MM.1S (cell line): ENCODE measurements at regions not wholly inside any gene's neighbourhood (a gene's known extent, or its start where the extent isn't known, plus 50 kb on each side); places are given as distances from the start of the nearest gene placed in this dataset.
"Not testable (repeated sequence)": the region's sequence is repeated elsewhere in the genome, so short reads cannot be mapped to it uniquely, and the experiment has no call there.

Experiments used
- EZH2 ChIP-seq: fragments of 300-600 bp; sonication (generic); optimal IDR thresholded peaks from 2 replicates; pipeline ENCODE3; 2017; ENCODE audit warnings: low read depth, mild to moderate bottlenecking, antibody characterized with exemption, low read length, mixed read lengths
- TF ChIP-seq, protein P1 (sequence below): fragments of 300-600 bp; sonication (generic); IDR thresholded peaks from 2 replicates; pipeline ENCODE4 v1.5.1; 2016; ENCODE audit warnings: antibody characterized with exemption, low read length, mixed read lengths

DNA sequence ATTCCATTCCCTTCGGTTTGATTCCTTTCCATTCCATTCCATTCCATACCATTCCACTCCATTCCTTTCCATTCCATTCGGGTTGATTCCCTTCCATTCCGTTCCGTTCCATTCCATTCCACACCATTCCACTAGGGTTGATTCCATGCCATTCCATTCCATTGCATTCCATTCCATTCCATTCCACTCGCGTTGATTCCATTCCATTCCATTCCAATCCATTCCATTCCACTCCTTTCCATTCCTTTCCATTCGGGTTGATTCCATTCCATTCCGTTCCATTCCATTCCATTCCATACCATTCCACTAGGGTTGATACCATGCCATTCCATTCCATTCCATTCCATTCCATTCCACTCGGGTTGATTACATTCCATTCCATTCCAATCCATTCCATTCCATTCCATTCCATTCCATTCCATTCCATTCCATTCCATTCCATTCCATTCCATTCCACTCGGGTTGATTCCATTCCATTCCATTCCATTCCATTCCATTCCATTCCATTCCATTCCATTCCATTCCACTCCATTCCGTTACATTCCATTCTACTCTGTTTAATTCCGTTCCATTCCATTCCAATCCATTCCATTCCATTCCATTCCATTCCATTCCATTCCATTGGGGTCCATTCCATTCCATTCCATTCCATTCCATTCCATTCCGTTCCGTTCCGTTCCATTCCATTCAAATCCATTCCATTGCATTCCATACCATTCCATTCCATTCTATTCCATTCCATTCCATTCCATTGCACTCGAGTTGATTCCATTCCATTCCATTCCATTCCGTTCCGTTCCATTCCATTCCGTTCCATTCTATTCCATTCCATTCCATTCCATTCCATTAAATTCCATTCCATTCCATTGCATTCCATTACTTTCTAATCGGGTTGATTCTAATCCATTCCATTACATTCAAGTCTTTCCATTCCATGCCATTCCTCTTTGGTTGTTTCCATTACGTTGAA lies 163.2 kb downstream of the CWH43 start:
- TF ChIP-seq EZH2 = not testable (repeated sequence)
- TF ChIP-seq, protein P1, sequence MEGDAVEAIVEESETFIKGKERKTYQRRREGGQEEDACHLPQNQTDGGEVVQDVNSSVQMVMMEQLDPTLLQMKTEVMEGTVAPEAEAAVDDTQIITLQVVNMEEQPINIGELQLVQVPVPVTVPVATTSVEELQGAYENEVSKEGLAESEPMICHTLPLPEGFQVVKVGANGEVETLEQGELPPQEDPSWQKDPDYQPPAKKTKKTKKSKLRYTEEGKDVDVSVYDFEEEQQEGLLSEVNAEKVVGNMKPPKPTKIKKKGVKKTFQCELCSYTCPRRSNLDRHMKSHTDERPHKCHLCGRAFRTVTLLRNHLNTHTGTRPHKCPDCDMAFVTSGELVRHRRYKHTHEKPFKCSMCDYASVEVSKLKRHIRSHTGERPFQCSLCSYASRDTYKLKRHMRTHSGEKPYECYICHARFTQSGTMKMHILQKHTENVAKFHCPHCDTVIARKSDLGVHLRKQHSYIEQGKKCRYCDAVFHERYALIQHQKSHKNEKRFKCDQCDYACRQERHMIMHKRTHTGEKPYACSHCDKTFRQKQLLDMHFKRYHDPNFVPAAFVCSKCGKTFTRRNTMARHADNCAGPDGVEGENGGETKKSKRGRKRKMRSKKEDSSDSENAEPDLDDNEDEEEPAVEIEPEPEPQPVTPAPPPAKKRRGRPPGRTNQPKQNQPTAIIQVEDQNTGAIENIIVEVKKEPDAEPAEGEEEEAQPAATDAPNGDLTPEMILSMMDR = not testable (repeated sequence)
